ENCODE measurements at regions not wholly inside any gene's neighbourhood (a gene's known extent, or its start where the extent isn't known, plus 50 kb on each side); places are given as distances from the start of the nearest gene placed in this dataset.

GRCh38 chr22:48438800-48439559 is 1388.7 kb downstream of the BRD1 start:
- intact Hi-C loops (cut with DNase I): no loop called here
- Histone ChIP-seq H3K9me3 (no peaks in the 10 kb centered on the region), H3K27ac (no peak overlapping the region), H3K4me1 (no peaks in the 10 kb centered on the region), H3K36me3 (no peaks in the 10 kb centered on the region), H3K27me3 (peaks cover 0 to 6% (median 0%) of the 10 kb centered on the region in 9 donors), H3K4me3 (no peak overlapping the region)
- DNase-seq: peak in 1 of 5 donors; percentile 21
- WGBS, 4 donors: 66 to 69% (median 67%) methylated on average over 19 of the region's 19 CpGs
- TF ChIP-seq CTCF (IDR thresholded peaks at IDR 0.05) (no peak), POLR2A (IDR thresholded peaks at IDR 0.05) (no peak)
- no peak for ATAC-seq

GRCh38 chr22:48438096-48438495 is 1389.6 kb downstream of the BRD1 start:
- Histone ChIP-seq H3K9me3 (no peaks in the 10 kb centered on the region), H3K4me3 (no peak overlapping the region), H3K36me3 (no peaks in the 10 kb centered on the region), H3K27me3 (peaks cover 0 to 6% (median 0%) of the 10 kb centered on the region in 9 donors), H3K27ac (no peak overlapping the region), H3K4me1 (no peaks in the 10 kb centered on the region)
- TF ChIP-seq POLR2A (IDR thresholded peaks at IDR 0.05) (no peak), CTCF (IDR thresholded peaks at IDR 0.05) (no peak)
- peak in 1 of 5 donors; percentile 30 for DNase-seq
- intact Hi-C loops (cut with DNase I): no loop called here
- WGBS, 4 donors: 84 to 88% (median 85%) methylated on average over 13 of the region's 13 CpGs
- no peak for ATAC-seq

- Histone ChIP-seq H3K36me3 (no peaks in the 10 kb centered on the region), H3K27ac (no peak overlapping the region), H3K4me1 (no peaks in the 10 kb centered on the region), H3K9me3 (no peaks in the 10 kb centered on the region), H3K27me3 (peaks cover 0 to 13% (median 0%) of the 10 kb centered on the region in 9 donors), H3K4me3 (no peak overlapping the region)
- TF ChIP-seq CTCF (IDR thresholded peaks at IDR 0.05) (no peak), POLR2A (IDR thresholded peaks at IDR 0.05) (no peak)
- WGBS, 4 donors: 72 to 80% (median 74%) methylated on average over 11 to 17 of the region's 17 CpGs
- no peak for ATAC-seq
- intact Hi-C loops (cut with DNase I): no loop called here
- peak in 1 of 5 donors; percentile 16 for DNase-seq
These were observed 1391.3 kb downstream of the BRD1 start for GRCh38 chr22:48436201-48436931.

- no peak overlapping the region for H3K4me3 ChIP-seq
- no peaks in the 10 kb centered on the region for H3K36me3 ChIP-seq
- TF ChIP-seq POLR2A (IDR thresholded peaks at IDR 0.05) (no peak), CTCF (IDR thresholded peaks at IDR 0.05) (no peak)
- ATAC-seq (no peak), DNase-seq (no peak)
- no peak overlapping the region for H3K27ac ChIP-seq
- H3K4me1 ChIP-seq: no peaks in the 10 kb centered on the region
- peaks cover 0 to 23% (median 0%) of the 10 kb centered on the region in 9 donors for H3K27me3 ChIP-seq
- H3K9me3 ChIP-seq: no peaks in the 10 kb centered on the region
- WGBS, 4 donors: 76 to 87% (median 82%) methylated on average over 5 of the region's 5 CpGs
- intact Hi-C loops (cut with DNase I): no loop called here
These were observed 1392.8 kb downstream of the BRD1 start for GRCh38 chr22:48434868-48435250.

Measured in heart left ventricle (tissue), 16 donors.